Embryonic facial prominence (tissue), 1 donor: ENCODE measurements at regions not wholly inside any gene's neighbourhood (a gene's known extent, or its start where the extent isn't known, plus 50 kb on each side); places are given as distances from the start of the nearest gene placed in this dataset.

Experiments used
- DNase-seq: peaks from one replicate; pipeline ENCODE4 v3.0.0-alpha.2; 2016; ENCODE audit errors: extremely low spot score

GRCh38 chr12:114746297-114747011 lies 62.5 kb upstream of the TBX3 start:
- no peak for DNase-seq

GRCh38 chr12:114744691-114745090 lies 60.7 kb upstream of the TBX3 start:
- peak; percentile 76 for DNase-seq

GRCh38 chr12:114744285-114744684 lies 60.3 kb upstream of the TBX3 start:
- no peak for DNase-seq

- DNase-seq, result no peak
These were observed 59.8 kb upstream of the TBX3 start for GRCh38 chr12:114743799-114744198.

GRCh38 chr12:114743289-114743688 lies 59.3 kb upstream of the TBX3 start:
- no peak for DNase-seq

- no peak for DNase-seq
These were observed 58.4 kb upstream of the TBX3 start for GRCh38 chr12:114742363-114742762.

- DNase-seq, result no peak
These were observed 58.0 kb upstream of the TBX3 start for GRCh38 chr12:114741940-114742339.

GRCh38 chr12:114740448-114740847 lies 56.5 kb upstream of the TBX3 start:
- no peak for DNase-seq

GRCh38 chr12:114738460-114739184 lies 54.6 kb upstream of the TBX3 start:
- DNase-seq, result no peak

- no peak for DNase-seq
These were observed 51.9 kb upstream of the TBX3 start for GRCh38 chr12:114735680-114736374.

- DNase-seq, result no peak
These were observed 51.0 kb upstream of the TBX3 start for GRCh38 chr12:114735011-114735410.

GRCh38 chr12:114733919-114734318 lies 49.9 kb upstream of the TBX3 start:
- DNase-seq, result no peak
